ENCODE measurements at regions not wholly inside any gene's neighbourhood (a gene's known extent, or its start where the extent isn't known, plus 50 kb on each side); places are given as distances from the start of the nearest gene placed in this dataset.

GRCh38 chr17:11140043-11140442 is 101.0 kb upstream of the SHISA6 start:
- ChIA-PET CTCF (ENCODE audit: low intra/inter-chr PET ratio) (no interaction called here), POLR2A (interaction anchor here (0.8 kb wide), 1 partner anchor 8 kb away, joined by 3 read pairs; no protein-coding TSS in a partner anchor)
- intact Hi-C loops (cut with micrococcal nuclease) (loop anchor here (10.0 kb wide), 1 partner anchor 265 kb away; no protein-coding TSS in a partner anchor), in situ Hi-C loops (cut with MboI) (no loop called here)
- Histone ChIP-seq H3K79me2 (ENCODE audit: control insufficient read depth, insufficient read depth, low read length) (no peaks in the 10 kb centered on the region), H3K27me3 (ENCODE audit: control insufficient read depth in 2 of 2, insufficient read depth in 2 of 2, low read length in 2 of 2) (no peaks in the 10 kb centered on the region), H3K4me1 (replicated peaks in 1 of 2; ENCODE audit: control insufficient read depth in 2 of 2, insufficient read depth in 2 of 2, low read length in 2 of 2) (no peaks in the 10 kb centered on the region), H3K27ac (ENCODE audit: extremely low read depth, low read depth, low read length) (no peak overlapping the region), H3K36me3 (ENCODE audit: control insufficient read depth, insufficient read depth, low read length) (no peaks in the 10 kb centered on the region), H3K4me3 (no peak overlapping the region), H3K9me3 (replicated peaks; ENCODE audit: control insufficient read depth, insufficient read depth, low read depth, low read length) (no peaks in the 10 kb centered on the region), H2AFZ (ENCODE audit: low read depth, low read length) (no peak overlapping the region), H3K4me2 (ENCODE audit: insufficient read depth, low read length) (no peak overlapping the region), H3K9me1 (ENCODE audit: control insufficient read depth, insufficient read depth, low read length) (no peaks in the 10 kb centered on the region), H3K9ac (ENCODE audit: insufficient read depth in 1 of 2, low read depth in 2 of 2, low read length in 2 of 2) (no peak overlapping the region), H4K20me1 (replicated peaks; ENCODE audit: control insufficient read depth, insufficient read depth, low read length) (no peaks in the 10 kb centered on the region)
- DNase-seq (ENCODE audit: extremely low read depth in 1 of 4, low spot score in 3 of 4) = no peak
- no peak for ATAC-seq
- no peak for FAIRE-seq
- 0% methylated on average over 1 of the region's 1 CpG for WGBS (ENCODE audit: insufficient coverage, low coverage, missing lambda C conversion rate)
- no TSS peak for BruUV-seq (replicated peaks)
- TF ChIP-seq MTA3 (IDR thresholded peaks at IDR 0.05; ENCODE audit: borderline replicate concordance) (no peak), USF1 (CRISPR knock-in tag; IDR thresholded peaks at IDR 0.05) (no peak), SMC3 (conservative IDR thresholded peaks at IDR 0.05; ENCODE audit: insufficient read depth, low read depth, low read length) (no peak), ZNF507 (tag; conservative IDR thresholded peaks at IDR 0.05) (no peak), MAFG (tag; conservative IDR thresholded peaks at IDR 0.05) (no peak), EGR1 (conservative IDR thresholded peaks at IDR 0.05) (no peak), NR2C2 (CRISPR knock-in tag; IDR thresholded peaks at IDR 0.05) (no peak), NR2C2 (tag; IDR thresholded peaks at IDR 0.05) (no peak), TEAD4 (IDR thresholded peaks at IDR 0.05; ENCODE audit: low read length) (no peak), TEAD4 (CRISPR knock-in tag; IDR thresholded peaks at IDR 0.05; ENCODE audit: borderline replicate concordance) (no peak), CREB1 (IDR thresholded peaks at IDR 0.05) (no peak), CREB1 (CRISPR knock-in tag; IDR thresholded peaks at IDR 0.05) (no peak), ZEB2 (IDR thresholded peaks at IDR 0.05) (no peak), NCOR1 (IDR thresholded peaks at IDR 0.05) (no peak)
- TF ChIP-seq, protein P1, sequence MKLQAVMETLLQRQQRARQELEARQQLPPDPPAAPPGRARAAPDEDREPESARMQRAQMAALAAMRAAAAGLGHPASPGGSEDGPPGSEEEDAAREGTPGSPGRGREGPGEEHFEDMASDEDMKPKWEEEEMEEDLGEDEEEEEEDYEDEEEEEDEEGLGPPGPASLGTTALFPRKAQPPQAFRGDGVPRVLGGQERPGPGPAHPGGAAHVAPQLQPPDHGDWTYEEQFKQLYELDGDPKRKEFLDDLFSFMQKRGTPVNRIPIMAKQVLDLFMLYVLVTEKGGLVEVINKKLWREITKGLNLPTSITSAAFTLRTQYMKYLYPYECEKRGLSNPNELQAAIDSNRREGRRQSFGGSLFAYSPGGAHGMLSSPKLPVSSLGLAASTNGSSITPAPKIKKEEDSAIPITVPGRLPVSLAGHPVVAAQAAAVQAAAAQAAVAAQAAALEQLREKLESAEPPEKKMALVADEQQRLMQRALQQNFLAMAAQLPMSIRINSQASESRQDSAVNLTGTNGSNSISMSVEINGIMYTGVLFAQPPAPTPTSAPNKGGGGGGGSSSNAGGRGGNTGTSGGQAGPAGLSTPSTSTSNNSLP (IDR thresholded peaks at IDR 0.05; ENCODE audit: borderline replicate concordance, low read depth, low read length) = no peak
- TF ChIP-seq, protein P2, sequence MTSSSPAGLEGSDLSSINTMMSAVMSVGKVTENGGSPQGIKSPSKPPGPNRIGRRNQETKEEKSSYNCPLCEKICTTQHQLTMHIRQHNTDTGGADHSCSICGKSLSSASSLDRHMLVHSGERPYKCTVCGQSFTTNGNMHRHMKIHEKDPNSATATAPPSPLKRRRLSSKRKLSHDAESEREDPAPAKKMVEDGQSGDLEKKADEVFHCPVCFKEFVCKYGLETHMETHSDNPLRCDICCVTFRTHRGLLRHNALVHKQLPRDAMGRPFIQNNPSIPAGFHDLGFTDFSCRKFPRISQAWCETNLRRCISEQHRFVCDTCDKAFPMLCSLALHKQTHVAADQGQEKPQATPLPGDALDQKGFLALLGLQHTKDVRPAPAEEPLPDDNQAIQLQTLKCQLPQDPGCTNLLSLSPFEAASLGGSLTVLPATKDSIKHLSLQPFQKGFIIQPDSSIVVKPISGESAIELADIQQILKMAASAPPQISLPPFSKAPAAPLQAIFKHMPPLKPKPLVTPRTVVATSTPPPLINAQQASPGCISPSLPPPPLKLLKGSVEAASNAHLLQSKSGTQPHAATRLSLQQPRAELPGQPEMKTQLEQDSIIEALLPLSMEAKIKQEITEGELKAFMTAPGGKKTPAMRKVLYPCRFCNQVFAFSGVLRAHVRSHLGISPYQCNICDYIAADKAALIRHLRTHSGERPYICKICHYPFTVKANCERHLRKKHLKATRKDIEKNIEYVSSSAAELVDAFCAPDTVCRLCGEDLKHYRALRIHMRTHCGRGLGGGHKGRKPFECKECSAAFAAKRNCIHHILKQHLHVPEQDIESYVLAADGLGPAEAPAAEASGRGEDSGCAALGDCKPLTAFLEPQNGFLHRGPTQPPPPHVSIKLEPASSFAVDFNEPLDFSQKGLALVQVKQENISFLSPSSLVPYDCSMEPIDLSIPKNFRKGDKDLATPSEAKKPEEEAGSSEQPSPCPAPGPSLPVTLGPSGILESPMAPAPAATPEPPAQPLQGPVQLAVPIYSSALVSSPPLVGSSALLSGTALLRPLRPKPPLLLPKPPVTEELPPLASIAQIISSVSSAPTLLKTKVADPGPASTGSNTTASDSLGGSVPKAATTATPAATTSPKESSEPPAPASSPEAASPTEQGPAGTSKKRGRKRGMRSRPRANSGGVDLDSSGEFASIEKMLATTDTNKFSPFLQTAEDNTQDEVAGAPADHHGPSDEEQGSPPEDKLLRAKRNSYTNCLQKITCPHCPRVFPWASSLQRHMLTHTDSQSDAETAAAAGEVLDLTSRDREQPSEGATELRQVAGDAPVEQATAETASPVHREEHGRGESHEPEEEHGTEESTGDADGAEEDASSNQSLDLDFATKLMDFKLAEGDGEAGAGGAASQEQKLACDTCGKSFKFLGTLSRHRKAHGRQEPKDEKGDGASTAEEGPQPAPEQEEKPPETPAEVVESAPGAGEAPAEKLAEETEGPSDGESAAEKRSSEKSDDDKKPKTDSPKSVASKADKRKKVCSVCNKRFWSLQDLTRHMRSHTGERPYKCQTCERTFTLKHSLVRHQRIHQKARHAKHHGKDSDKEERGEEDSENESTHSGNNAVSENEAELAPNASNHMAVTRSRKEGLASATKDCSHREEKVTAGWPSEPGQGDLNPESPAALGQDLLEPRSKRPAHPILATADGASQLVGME (CRISPR knock-in tag; IDR thresholded peaks at IDR 0.05) = no peak
- TF ChIP-seq, protein P3, sequence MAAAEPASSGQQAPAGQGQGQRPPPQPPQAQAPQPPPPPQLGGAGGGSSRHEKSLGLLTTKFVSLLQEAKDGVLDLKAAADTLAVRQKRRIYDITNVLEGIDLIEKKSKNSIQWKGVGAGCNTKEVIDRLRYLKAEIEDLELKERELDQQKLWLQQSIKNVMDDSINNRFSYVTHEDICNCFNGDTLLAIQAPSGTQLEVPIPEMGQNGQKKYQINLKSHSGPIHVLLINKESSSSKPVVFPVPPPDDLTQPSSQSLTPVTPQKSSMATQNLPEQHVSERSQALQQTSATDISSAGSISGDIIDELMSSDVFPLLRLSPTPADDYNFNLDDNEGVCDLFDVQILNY (CRISPR knock-in tag; IDR thresholded peaks at IDR 0.05) = no peak
